ENCODE measurements at regions not wholly inside any gene's neighbourhood (a gene's known extent, or its start where the extent isn't known, plus 50 kb on each side); places are given as distances from the start of the nearest gene placed in this dataset.

- ChIA-PET CTCF (no interaction called here), POLR2A (ENCODE audit: unreplicated experiment) (no interaction called here)
- Histone ChIP-seq H3F3A (ENCODE audit: low read length, unreplicated experiment) (peaks cover 13% of the 10 kb centered on the region), H3K27me3 (ENCODE audit: low read length) (no peaks in the 10 kb centered on the region), H4K20me1 (ENCODE audit: low read length) (no peaks in the 10 kb centered on the region), H3K36me3 (ENCODE audit: low read depth, low read length) (no peaks in the 10 kb centered on the region), H2AFZ (ENCODE audit: low read length) (no peak overlapping the region), H3K9me3 (ENCODE audit: low read length) (no peaks in the 10 kb centered on the region), H3K4me3 (ENCODE audit: low read length) (no peak overlapping the region), H3K27ac (ENCODE audit: low read length) (peak overlapping the region; percentile 85), H3K79me2 (ENCODE audit: low read length) (no peaks in the 10 kb centered on the region), H3K4me2 (ENCODE audit: low read length) (peak overlapping the region; percentile 4; the same call in 1 of the 2 replicates), H3K9me2 (replicated peaks; ENCODE audit: low read length) (no peaks in the 10 kb centered on the region), H3K9ac (ENCODE audit: low read length) (no peak overlapping the region; the same call in 1 of the 2 replicates), H3K4me1 (ENCODE audit: insufficient read depth, low read length) (peaks cover 57% of the 10 kb centered on the region)
- DNase-seq (no peak), ATAC-seq (no peak)
- no peak for TF ChIP-seq EZH2 (IDR thresholded peaks at IDR 0.05; ENCODE audit: low read length, unreplicated experiment)
- no peak for TF ChIP-seq EZH2phosphoT487 (IDR thresholded peaks at IDR 0.05; ENCODE audit: borderline replicate concordance, low read length)
- TF ChIP-seq CTCF (conservative IDR thresholded peaks at IDR 0.05; ENCODE audit: low read depth, low read length), result no peak
- BruUV-seq (replicated peaks), result no TSS peak
- intact Hi-C loops (cut with micrococcal nuclease), result loop anchor here (10.0 kb wide), 1 partner anchor 242 kb away; no protein-coding TSS in a partner anchor
These were observed 437.1 kb downstream of the ZEB2 start for GRCh38 chr2:144082777-144083176.

GRCh38 chr2:144082327-144082726 is 437.6 kb downstream of the ZEB2 start:
- Histone ChIP-seq H2AFZ (ENCODE audit: low read length) (no peak overlapping the region), H3K9me3 (ENCODE audit: low read length) (no peaks in the 10 kb centered on the region), H3K36me3 (ENCODE audit: low read depth, low read length) (no peaks in the 10 kb centered on the region), H3K4me1 (ENCODE audit: insufficient read depth, low read length) (peaks cover 52% of the 10 kb centered on the region), H3K9me2 (replicated peaks; ENCODE audit: low read length) (no peaks in the 10 kb centered on the region), H3K4me3 (ENCODE audit: low read length) (no peak overlapping the region), H3K9ac (ENCODE audit: low read length) (no peak overlapping the region), H3K79me2 (ENCODE audit: low read length) (no peaks in the 10 kb centered on the region), H3K27ac (ENCODE audit: low read length) (peak overlapping the region; percentile 85; the same call in 1 of the 2 replicates), H3F3A (ENCODE audit: low read length, unreplicated experiment) (peaks cover 13% of the 10 kb centered on the region), H4K20me1 (ENCODE audit: low read length) (no peaks in the 10 kb centered on the region), H3K27me3 (ENCODE audit: low read length) (no peaks in the 10 kb centered on the region), H3K4me2 (ENCODE audit: low read length) (no peak overlapping the region)
- TF ChIP-seq EZH2 (IDR thresholded peaks at IDR 0.05; ENCODE audit: low read length, unreplicated experiment), result no peak
- no peak for TF ChIP-seq EZH2phosphoT487 (IDR thresholded peaks at IDR 0.05; ENCODE audit: borderline replicate concordance, low read length)
- no peak for TF ChIP-seq CTCF (conservative IDR thresholded peaks at IDR 0.05; ENCODE audit: low read depth, low read length)
- ATAC-seq, result no peak
- intact Hi-C loops (cut with micrococcal nuclease), result loop anchor here (10.0 kb wide), 1 partner anchor 242 kb away; no protein-coding TSS in a partner anchor
- POLR2A ChIA-PET (ENCODE audit: unreplicated experiment), result no interaction called here
- DNase-seq, result no peak
- CTCF ChIA-PET, result no interaction called here
- BruUV-seq (replicated peaks), result no TSS peak

GRCh38 chr2:144081272-144081671 is 438.6 kb downstream of the ZEB2 start:
- Histone ChIP-seq H3K4me2 (ENCODE audit: low read length) (no peak overlapping the region), H3K79me2 (ENCODE audit: low read length) (no peaks in the 10 kb centered on the region), H4K20me1 (ENCODE audit: low read length) (no peaks in the 10 kb centered on the region), H3K4me3 (ENCODE audit: low read length) (no peak overlapping the region), H3K9me3 (ENCODE audit: low read length) (no peaks in the 10 kb centered on the region), H3F3A (ENCODE audit: low read length, unreplicated experiment) (peaks cover 13% of the 10 kb centered on the region), H3K9me2 (replicated peaks; ENCODE audit: low read length) (no peaks in the 10 kb centered on the region), H3K36me3 (ENCODE audit: low read depth, low read length) (no peaks in the 10 kb centered on the region), H3K27me3 (ENCODE audit: low read length) (no peaks in the 10 kb centered on the region), H3K9ac (ENCODE audit: low read length) (no peak overlapping the region), H2AFZ (ENCODE audit: low read length) (no peak overlapping the region), H3K27ac (ENCODE audit: low read length) (no peak overlapping the region), H3K4me1 (ENCODE audit: insufficient read depth, low read length) (peaks cover 42% of the 10 kb centered on the region)
- ATAC-seq (no peak), DNase-seq (no peak)
- ChIA-PET POLR2A (ENCODE audit: unreplicated experiment) (no interaction called here), CTCF (no interaction called here)
- TF ChIP-seq EZH2phosphoT487 (IDR thresholded peaks at IDR 0.05; ENCODE audit: borderline replicate concordance, low read length), result no peak
- TF ChIP-seq EZH2 (IDR thresholded peaks at IDR 0.05; ENCODE audit: low read length, unreplicated experiment), result no peak
- no peak for TF ChIP-seq CTCF (conservative IDR thresholded peaks at IDR 0.05; ENCODE audit: low read depth, low read length)
- intact Hi-C loops (cut with micrococcal nuclease), result loop anchor here (10.0 kb wide), 1 partner anchor 244 kb away; no protein-coding TSS in a partner anchor
- no TSS peak for BruUV-seq (replicated peaks)

Data from PC-3 (cell line).